GM19324 (cell line): ENCODE measurements at regions not wholly inside any gene's neighbourhood (a gene's known extent, or its start where the extent isn't known, plus 50 kb on each side); places are given as distances from the start of the nearest gene placed in this dataset.

Experiments
- ATAC-seq: cut with Tn5 transposase; IDR thresholded peaks from one replicate; pipeline ENCODE4 v1.9.1; 2021; ENCODE audit warnings: mild to moderate bottlenecking, moderate library complexity; ENCODE audit not compliant: unreplicated experiment, low FRiP score

- ATAC-seq: no peak
Observed at GRCh38 chr11:25844811-25845210, 487.1 kb upstream of the ANO3 start.

- ATAC-seq: no peak
Observed at GRCh38 chr11:25855916-25856315, 476.0 kb upstream of the ANO3 start.

- ATAC-seq: no peak
Observed at GRCh38 chr11:25859776-25860175, 472.2 kb upstream of the ANO3 start.

- ATAC-seq: no peak
Observed at GRCh38 chr11:25860677-25861450, 471.1 kb upstream of the ANO3 start.

GRCh38 chr11:25862159-25862558 lies 469.8 kb upstream of the ANO3 start:
- ATAC-seq: no peak

GRCh38 chr11:25863986-25864385 lies 467.9 kb upstream of the ANO3 start:
- no peak for ATAC-seq

- ATAC-seq: no peak
Observed at GRCh38 chr11:25876456-25876965, 455.4 kb upstream of the ANO3 start.

GRCh38 chr11:25886036-25886435 lies 445.9 kb upstream of the ANO3 start:
- ATAC-seq: no peak

GRCh38 chr11:25890626-25891260 lies 441.2 kb upstream of the ANO3 start:
- no peak for ATAC-seq

- ATAC-seq: no peak
Observed at GRCh38 chr11:25891960-25892359, 440.0 kb upstream of the ANO3 start.

- ATAC-seq: no peak
Observed at GRCh38 chr11:25899617-25900160, 432.2 kb upstream of the ANO3 start.

GRCh38 chr11:25900814-25901213 lies 431.1 kb upstream of the ANO3 start:
- no peak for ATAC-seq

- no peak for ATAC-seq
Observed at GRCh38 chr11:25901415-25901814, 430.5 kb upstream of the ANO3 start.

- no peak for ATAC-seq
Observed at GRCh38 chr11:25902476-25902875, 429.5 kb upstream of the ANO3 start.

- no peak for ATAC-seq
Observed at GRCh38 chr11:25908726-25909125, 423.2 kb upstream of the ANO3 start.

- no peak for ATAC-seq
Observed at GRCh38 chr11:25910086-25910485, 421.8 kb upstream of the ANO3 start.

- no peak for ATAC-seq
Observed at GRCh38 chr11:25920356-25920755, 411.6 kb upstream of the ANO3 start.

- no peak for ATAC-seq
Observed at GRCh38 chr11:25924586-25924985, 407.3 kb upstream of the ANO3 start.

GRCh38 chr11:25925359-25925758 lies 406.6 kb upstream of the ANO3 start:
- no peak for ATAC-seq

GRCh38 chr11:25927411-25927953 lies 404.4 kb upstream of the ANO3 start:
- ATAC-seq: no peak

GRCh38 chr11:25928076-25928475 lies 403.9 kb upstream of the ANO3 start:
- no peak for ATAC-seq
